Heart right ventricle (tissue), 16 donors: ENCODE measurements at regions not wholly inside any gene's neighbourhood (a gene's known extent, or its start where the extent isn't known, plus 50 kb on each side); places are given as distances from the start of the nearest gene placed in this dataset.

Experiments
- ATAC-seq, 8 donors: fragments of 200-7000 bp; cut with Tn5 transposase; one replicate each; pipeline ENCODE4 v1.9.1; 2020; ENCODE audit warnings: mild to moderate bottlenecking in 8 of 8, moderate library complexity in 8 of 8, moderate number of reproducible peaks in 1 of 8
- DNase-seq, 2 donors: peaks; one replicate each; pipeline ENCODE4 v3.0.0-alpha.2; 2020
- H3K27ac ChIP-seq, 10 donors: fragments of 200-600 bp; sonication (generic) in 2 of 10; one replicate each; pipeline versions ENCODE4 v1.5.0 to v1.8.0; 2020 to 2022; ENCODE audit warnings: mild to moderate bottlenecking in 3 of 10
- H3K27me3 ChIP-seq, 7 donors: fragments of 200-600 bp; one replicate each; pipeline ENCODE4 v1.8.0; 2021 to 2022; ENCODE audit warnings: mild to moderate bottlenecking in 2 of 7
- H3K36me3 ChIP-seq, 9 donors: fragments of 200-600 bp; sonication (generic) in 1 of 9; one replicate each; pipeline versions ENCODE4 v1.5.0 to v1.8.0; 2020 to 2022; ENCODE audit warnings: mild to moderate bottlenecking in 2 of 9
- H3K4me1 ChIP-seq, 9 donors: fragments of 200-600 bp; sonication (generic) in 1 of 9; one replicate each; pipeline versions ENCODE4 v1.5.0 to v1.8.0; 2020 to 2022; ENCODE audit warnings: mild to moderate bottlenecking in 4 of 9
- H3K4me3 ChIP-seq, 10 donors: fragments of 200-600 bp; sonication (generic) in 2 of 10; one replicate each; pipeline versions ENCODE4 v1.5.0 to v1.8.0; 2020 to 2022; ENCODE audit warnings: mild to moderate bottlenecking in 7 of 10, moderate library complexity in 2 of 10
- H3K9me3 ChIP-seq, 11 donors: fragments of 200-600 bp in 10 of 11; sonication (generic) in 2 of 11; one replicate each; pipeline versions ENCODE4 v1.5.0 to v1.8.0; 2013 to 2022; ENCODE audit warnings: mild to moderate bottlenecking in 2 of 11, control low read depth in 1 of 11, moderate library complexity in 1 of 11
- WGBS, 2 donors: extraction: QIAGEN DNeasy Blood & Tissue Kit; methylation state at CpG; one replicate each; pipeline ENCODE4 v1.1.7; 2013; ENCODE audit warnings: inconsistent platforms in 1 of 2; 5-methylcytosine and 5-hydroxymethylcytosine counted together
- intact Hi-C, 10 donors: fragments of 100-400 bp; cut with DNase I; formaldehyde crosslinking; loops; one replicate each; pipeline versions ENCODE4 v1.11.1 to v1.14.2; 2022
- TF ChIP-seq, protein P1 (sequence below), 9 donors: fragments of 200-600 bp; sonication (generic) in 2 of 9; IDR thresholded peaks; one replicate each; pipeline versions ENCODE4 v1.5.0 to v1.8.0; 2021 to 2022; ENCODE audit warnings: antibody characterized with exemption in 9 of 9, mild to moderate bottlenecking in 5 of 9, moderate library complexity in 1 of 9
- donor health status: Arrhythmogenic right ventricular cardiomyopathy.
- donor health status: ischemic (EF 13 %, LVEDD 7.1; RV severe dilation, severe dysfunction).
- donor health status: healthy with polysubstance abuse.
- donor health status: DM: no; HTN: yes; CAD: no.
- donor health status: DM: no; HTN: no; CAD: no.
- donor health status: ischemic (EF 25% LVEDD 6.9; RV normal size, moderate dysfunction).
- donor health status: ischemic (EF 25% LVEDD 5.7; RV mildly dilated, moderate dysfunction).
- donor health status: healthy.
- donor health status: DM: yes; HTN: yes; CAD: no.
- donor health status: Ischemic cardiomyopathy.
- donor health status: ischemic (EF 35%, LVEDD 5.7; RV mildly dilated, moderate dysfunction).
- donor health status: nonischemic (EF 11% LVEDD 7.7; RV severe dilation, severe dysfunction).
- donor health status: DM: yes; HTN: yes; CAD: no.
- donor health status: PGD.
- donor health status: ischemic (EF 29% LVEDD 5.4; RV normal size, mild dysfunction).
- donor health status: nonischemic (EF 23%, LVEDD 6.1; RV moderate dilation, normal function).

DNA sequence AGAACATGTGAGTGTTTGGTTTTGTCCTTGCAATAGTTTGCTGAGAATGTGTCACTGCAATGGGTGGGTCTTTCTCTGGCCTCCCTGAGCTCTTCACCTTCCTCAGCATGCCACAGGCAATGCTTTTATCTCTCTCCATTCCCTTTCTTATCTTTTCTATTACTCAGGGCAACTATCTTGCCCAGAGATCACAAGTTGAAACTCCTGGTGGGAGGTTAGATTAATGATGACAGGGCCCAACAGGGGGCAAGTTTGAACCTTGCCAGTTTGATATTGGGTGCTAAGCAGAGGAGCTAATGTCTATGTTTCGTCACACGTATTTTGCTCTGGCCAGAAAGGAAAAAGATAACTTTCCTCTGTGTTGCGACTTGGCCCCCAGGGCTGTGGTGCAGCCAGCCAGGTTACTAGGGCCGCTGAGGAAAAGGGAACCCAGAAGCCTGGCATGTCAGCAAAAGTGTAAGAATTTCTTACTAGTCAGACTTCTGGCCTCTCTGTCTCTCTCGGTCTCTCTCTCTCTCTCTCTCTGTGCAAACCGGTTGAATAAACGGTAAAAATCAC lies 299.3 kb upstream of the POU5F2 start:
- no peak overlapping the region for H3K27ac ChIP-seq
- DNase-seq = no peak
- H3K4me3 ChIP-seq = no peak overlapping the region
- intact Hi-C loops = no loop called here
- H3K27me3 ChIP-seq = no peaks in the 10 kb centered on the region
- WGBS, 2 donors = 81 to 83% methylated on average over 7 of the region's 7 CpGs
- peaks cover 0 to 25% (median 0%) of the 10 kb centered on the region in 9 donors for H3K36me3 ChIP-seq
- no peaks in the 10 kb centered on the region for H3K4me1 ChIP-seq
- no peak for ATAC-seq
- no peaks in the 10 kb centered on the region for H3K9me3 ChIP-seq
- TF ChIP-seq, protein P1, sequence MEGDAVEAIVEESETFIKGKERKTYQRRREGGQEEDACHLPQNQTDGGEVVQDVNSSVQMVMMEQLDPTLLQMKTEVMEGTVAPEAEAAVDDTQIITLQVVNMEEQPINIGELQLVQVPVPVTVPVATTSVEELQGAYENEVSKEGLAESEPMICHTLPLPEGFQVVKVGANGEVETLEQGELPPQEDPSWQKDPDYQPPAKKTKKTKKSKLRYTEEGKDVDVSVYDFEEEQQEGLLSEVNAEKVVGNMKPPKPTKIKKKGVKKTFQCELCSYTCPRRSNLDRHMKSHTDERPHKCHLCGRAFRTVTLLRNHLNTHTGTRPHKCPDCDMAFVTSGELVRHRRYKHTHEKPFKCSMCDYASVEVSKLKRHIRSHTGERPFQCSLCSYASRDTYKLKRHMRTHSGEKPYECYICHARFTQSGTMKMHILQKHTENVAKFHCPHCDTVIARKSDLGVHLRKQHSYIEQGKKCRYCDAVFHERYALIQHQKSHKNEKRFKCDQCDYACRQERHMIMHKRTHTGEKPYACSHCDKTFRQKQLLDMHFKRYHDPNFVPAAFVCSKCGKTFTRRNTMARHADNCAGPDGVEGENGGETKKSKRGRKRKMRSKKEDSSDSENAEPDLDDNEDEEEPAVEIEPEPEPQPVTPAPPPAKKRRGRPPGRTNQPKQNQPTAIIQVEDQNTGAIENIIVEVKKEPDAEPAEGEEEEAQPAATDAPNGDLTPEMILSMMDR (IDR thresholded peaks at IDR 0.05) = no peak

DNA sequence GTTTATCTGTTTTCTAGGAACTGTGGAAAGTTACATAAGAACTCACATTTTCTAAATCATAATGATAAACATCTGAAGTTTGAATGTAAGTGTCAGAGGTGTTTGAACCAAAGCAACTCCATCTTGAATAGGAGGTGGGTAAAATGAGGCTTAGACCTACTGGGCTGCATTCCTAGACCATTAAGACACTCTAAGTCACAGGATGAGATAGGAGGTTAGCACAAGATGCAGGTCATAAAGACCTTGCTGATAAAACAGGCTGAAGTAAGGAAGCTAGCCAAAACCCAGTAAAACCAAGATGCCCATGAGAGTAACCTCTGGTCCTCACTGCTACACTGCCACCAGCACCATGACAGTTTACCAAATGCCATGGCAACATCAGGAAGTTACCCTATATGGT lies 297.7 kb upstream of the POU5F2 start:
- no peak for DNase-seq
- intact Hi-C loops = no loop called here
- TF ChIP-seq, protein P1 (IDR thresholded peaks at IDR 0.05) = no peak
- Histone ChIP-seq H3K9me3 (peaks cover 0 to 1% (median 0%) of the 10 kb centered on the region in 11 donors), H3K27ac (no peak overlapping the region), H3K4me1 (no peaks in the 10 kb centered on the region), H3K4me3 (no peak overlapping the region), H3K27me3 (no peaks in the 10 kb centered on the region), H3K36me3 (peaks cover 0 to 11% (median 0%) of the 10 kb centered on the region in 9 donors)
- ATAC-seq = no peak

DNA sequence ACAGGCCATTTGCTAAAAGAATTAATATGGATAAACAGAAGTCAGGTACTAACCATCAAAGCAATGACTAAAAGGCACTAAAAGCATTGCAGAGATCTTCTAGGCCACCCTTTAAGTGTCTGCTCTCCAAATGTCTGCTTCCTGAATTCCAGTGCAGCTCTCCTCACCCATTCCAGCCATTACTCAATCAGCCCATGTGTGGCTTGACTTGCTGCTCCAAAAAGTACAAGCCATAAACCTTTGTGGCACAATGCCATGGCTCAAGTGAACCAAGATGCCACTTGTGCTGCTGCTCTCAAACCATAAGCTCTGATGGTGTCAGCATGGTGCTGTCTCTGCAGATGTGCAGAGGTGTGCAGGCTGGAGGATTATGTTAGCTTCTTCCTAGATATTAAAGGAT lies 290.2 kb upstream of the POU5F2 start:
- TF ChIP-seq, protein P1 (IDR thresholded peaks at IDR 0.05) = no peak
- DNase-seq = no peak
- H3K4me1 ChIP-seq = no peaks in the 10 kb centered on the region
- no peaks in the 10 kb centered on the region for H3K27me3 ChIP-seq
- no peak overlapping the region for H3K4me3 ChIP-seq
- intact Hi-C loops = no loop called here
- H3K27ac ChIP-seq = no peak overlapping the region
- peaks cover 0 to 21% (median 0%) of the 10 kb centered on the region in 9 donors for H3K36me3 ChIP-seq
- H3K9me3 ChIP-seq = peaks cover 0 to 18% (median 0%) of the 10 kb centered on the region in 11 donors
- ATAC-seq = no peak

DNA sequence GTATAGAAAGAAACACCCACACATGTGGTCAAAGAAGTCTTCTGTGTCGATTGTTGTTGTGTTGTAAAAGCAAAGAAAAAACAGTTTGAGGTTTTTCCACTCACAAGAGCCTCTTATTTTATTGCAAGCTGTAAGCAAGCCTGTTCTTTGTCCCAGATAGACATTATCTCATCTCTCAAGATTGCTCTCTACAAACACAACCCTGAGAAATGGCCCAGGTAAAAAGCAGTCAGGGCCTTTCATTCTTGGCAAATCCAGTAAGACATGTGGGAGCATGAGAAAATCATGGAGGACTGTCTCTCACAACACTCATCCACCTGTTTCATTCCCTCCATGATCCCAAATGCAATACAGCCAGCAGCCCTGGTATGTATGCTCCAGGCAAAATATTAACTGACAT lies 286.6 kb upstream of the POU5F2 start:
- DNase-seq (no peak), ATAC-seq (no peak)
- H3K4me3 ChIP-seq = no peak overlapping the region
- no peaks in the 10 kb centered on the region for H3K27me3 ChIP-seq
- H3K27ac ChIP-seq = no peak overlapping the region
- TF ChIP-seq, protein P1 (IDR thresholded peaks at IDR 0.05) = no peak
- H3K9me3 ChIP-seq = peaks cover 0 to 7% (median 0%) of the 10 kb centered on the region in 11 donors
- 44 to 46% methylated on average over 1 of the region's 1 CpG for WGBS, 2 donors
- intact Hi-C loops = no loop called here
- H3K36me3 ChIP-seq = peaks cover 0 to 8% (median 0%) of the 10 kb centered on the region in 9 donors
- H3K4me1 ChIP-seq = no peaks in the 10 kb centered on the region
